ENCODE measurements at regions not wholly inside any gene's neighbourhood (a gene's known extent, or its start where the extent isn't known, plus 50 kb on each side); places are given as distances from the start of the nearest gene placed in this dataset.
"Not testable (repeated sequence)": the region's sequence is repeated elsewhere in the genome, so short reads cannot be mapped to it uniquely, and the experiment has no call there.

DNA sequence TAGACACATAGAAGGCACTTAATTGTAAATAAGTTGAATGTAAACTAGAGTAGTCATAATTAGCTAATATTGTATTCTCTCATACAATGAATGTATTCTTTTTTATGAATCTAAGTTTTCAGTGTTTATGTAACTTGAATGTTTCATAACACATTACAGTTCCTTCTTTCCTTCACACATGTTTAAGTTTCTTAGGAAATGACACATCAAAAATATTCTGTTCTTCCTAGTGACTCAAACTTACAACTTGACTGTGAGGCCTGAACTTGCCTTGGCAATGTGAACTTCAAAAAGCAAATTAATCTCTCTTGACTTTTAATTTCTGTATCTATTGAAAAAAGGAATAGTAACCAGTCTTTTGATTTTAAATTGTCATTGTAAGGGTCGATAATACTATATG, 700.1 kb downstream of the KCNT2 start:
- DNase-seq = peak; percentile 27

DNA sequence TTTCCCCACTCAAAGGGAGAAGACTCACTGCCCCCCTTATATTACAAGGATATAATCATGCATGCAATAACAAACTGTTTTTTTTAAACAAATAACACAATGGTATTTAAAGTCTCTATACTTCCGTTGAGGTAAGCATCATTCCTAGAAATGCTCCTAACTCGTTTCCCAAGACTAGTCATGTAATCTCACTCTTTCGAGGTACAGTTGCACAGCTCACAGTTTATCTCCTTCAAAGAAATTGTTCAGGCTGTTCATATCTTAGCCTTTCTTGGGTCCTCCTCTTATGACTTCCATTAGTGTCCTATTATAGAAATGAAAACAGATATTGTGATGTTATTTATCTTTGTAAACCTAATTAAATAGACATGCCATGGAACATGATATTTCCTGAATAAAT, 705.0 kb downstream of the KCNT2 start:
- DNase-seq = no peak

DNA sequence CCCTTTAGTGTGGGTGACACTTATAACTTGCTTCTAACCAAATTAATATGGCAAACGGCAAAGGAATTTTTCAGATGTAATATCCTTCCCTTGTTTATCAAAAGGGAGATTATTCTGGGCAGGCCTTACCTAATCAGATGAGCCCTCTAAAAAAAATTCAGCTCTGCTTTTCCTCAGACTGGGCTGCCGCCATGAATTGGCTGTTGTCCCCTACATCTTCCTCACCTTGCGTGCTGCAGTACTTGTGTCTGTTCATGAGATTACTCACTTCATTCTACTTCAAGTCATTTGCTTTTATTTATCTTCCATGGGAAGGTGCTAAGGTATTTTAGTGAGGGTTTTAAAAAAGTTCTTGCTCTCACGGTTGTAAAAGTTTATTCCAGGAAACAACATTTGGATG, 705.5 kb downstream of the KCNT2 start:
- no peak for DNase-seq

DNA sequence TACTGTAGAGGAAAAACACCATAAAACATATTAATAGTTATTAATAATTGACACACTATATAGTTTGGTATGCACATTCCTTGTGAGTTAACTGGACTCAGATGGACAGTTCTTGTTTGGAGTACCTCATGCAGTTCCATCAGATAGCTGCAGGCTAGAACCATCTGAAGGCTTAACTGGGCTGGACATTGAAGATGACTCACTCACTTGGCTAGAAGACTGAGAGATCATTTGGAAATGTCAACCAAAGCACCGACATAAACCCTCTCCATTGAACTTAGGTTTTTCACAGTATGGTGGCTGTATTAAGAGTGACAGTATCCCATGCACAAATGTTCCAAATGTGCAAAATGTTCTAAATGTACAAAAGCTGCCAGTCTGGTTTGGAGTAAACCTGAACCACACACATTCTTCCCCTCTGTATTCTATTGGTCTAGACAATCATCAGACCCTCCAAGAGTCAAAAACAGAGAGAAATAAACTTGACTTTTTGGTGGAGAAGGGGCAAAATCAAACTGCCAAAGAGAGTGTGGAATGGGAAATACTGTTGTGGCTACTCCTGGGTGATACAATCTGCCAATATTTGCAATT, 708.4 kb downstream of the KCNT2 start:
- peak; percentile 17 for DNase-seq

DNA sequence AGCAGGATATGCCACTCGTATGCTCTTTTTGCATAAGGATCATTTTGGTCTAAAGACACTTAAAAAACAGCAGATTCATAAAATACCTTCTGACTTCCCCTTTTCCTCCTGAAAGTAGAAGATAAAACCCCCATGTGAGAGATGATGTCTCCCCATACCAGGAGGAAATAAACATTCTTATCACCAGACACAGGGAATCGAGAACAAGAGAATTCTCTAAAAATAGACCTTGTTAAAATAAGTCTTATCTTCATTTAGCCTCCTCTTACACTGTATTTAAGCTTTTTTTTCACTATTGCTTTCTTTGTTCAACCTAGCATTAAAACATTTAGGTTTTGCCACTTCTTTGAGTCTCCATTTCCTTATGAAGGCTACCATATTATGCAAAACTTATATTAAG, 709.3 kb downstream of the KCNT2 start:
- no peak for DNase-seq

DNA sequence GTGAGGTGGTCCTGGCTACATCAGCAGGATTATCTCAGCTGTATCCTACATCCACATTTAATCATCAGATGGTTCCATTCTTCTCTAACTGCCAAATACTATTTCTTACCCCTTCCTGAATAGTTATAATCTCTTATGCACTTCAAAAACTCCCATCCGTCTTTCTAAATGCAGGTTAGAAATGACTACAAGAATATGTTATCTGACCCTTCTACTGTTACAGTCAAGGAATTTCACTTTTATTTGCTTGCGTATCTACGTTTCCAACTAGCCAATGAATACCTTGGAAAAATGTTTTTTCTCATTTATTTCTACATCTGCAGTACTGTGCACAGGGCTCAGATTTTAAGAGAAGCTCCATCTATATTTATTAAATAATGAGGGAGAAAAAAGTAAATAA, 709.9 kb downstream of the KCNT2 start:
- no peak for DNase-seq

DNA sequence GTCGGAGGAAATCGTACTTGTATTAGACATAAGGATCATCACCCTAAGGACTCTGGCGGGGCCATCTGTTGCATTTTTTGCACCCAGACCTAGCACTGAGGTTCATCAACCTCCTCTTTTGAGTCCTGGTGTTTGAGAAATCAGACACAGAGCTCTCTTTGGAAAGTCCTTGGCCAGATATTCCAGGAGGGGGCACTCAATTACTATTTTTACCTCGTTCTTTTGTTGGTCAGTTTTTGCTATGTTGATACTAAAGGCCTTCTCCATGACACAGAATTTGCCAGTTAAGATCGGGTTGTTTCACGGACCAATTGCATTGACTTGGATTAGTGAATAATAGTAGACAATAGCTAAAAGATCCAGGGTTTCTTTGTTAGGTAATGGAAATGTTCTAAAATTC, 711.2 kb downstream of the KCNT2 start:
- DNase-seq = no peak

DNA sequence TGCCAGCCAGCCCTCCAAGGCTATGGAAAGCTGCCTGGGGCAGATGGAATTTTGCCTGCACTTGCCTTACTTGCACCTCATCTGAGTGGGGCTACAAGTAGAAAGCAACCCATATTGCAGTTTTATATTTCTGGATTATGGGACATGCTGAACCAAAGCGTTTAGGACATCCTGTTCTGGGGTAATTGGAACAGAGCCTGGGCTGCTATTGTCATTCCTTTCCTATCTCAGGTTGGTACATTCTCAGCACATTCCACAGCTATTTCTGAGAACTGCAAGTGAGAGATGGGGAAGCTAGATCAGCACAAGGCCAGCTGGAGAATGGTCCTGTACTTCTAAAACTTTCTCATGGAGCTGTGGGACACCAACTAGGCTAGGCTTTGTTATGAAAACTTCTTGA, 713.8 kb downstream of the KCNT2 start:
- DNase-seq = peak; percentile 2

DNA sequence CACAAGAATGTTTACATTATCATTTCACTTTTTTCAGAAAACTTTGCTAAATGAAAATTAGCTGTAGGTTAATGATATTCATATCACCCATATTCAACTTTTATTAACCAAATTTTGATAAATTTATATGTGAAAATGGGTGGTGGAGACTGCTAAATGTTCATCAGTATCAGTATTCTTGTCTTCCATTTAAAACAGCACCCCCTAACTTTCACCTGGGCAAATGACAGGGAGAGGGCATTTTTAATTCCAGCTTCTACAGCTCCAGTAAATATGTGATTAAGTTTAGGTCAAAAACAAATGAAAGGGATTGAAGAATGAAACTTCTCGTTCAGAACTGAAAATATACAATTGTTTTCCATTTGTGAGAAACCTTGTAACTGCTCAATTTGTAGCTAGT, 722.2 kb downstream of the KCNT2 start:
- DNase-seq = no peak

DNA sequence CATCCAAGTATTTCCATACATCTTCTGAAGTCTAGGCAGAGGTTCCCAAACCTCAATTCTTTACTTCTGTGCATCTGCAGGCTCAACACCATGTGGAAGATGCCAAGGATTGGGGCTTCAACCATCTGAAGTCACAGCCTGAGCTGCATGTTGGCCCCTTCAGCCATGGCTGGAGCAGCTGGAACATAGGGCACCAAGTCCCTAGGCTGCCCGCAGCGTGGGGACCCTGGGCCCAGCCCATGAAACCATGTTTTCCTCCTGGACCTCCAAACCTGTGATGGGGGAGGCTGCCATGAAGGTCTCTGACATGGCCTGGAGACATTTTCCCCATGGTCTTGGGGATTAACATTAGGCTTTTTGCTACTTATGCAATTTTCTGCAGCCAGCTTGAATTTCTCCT, 729.8 kb downstream of the KCNT2 start:
- DNase-seq = no peak

DNA sequence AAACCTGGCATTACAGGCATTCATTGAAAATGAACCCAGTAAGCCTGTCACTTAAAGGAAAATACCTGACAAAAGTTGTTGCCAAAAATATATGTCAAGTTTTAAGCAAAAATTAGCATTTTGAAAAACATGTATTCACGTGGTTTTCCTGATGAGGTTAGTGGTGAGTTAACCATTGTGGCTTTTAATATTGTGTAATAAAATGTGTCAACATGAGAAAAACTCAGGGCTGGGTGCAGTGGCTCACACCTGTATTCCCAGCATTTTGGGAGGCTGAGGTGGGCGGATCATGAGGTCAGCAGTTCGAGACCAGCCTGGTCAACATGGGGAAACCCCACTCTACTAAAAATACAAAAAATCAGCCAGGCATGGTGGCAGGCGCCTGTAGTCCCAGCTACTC, 731.4 kb downstream of the KCNT2 start:
- DNase-seq = no peak

DNA sequence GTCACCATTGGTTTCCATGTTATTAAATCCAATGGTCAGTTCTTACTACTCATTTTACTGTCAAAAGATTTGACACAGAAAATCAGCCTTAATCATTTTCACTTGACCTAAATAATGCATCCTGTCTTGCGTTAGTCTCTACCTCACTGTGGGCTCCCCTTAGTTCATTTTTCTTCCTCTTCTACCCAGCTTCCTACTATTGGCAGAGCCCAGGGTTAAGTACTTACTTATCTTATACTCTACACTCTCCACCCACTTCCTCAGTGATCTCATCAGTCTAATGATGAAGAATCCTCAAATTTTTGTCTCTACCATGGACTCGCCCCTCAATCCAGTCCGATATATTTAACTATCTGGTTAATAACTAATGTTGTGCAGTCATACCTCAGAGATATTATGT, 735.9 kb downstream of the KCNT2 start:
- DNase-seq = no peak

DNA sequence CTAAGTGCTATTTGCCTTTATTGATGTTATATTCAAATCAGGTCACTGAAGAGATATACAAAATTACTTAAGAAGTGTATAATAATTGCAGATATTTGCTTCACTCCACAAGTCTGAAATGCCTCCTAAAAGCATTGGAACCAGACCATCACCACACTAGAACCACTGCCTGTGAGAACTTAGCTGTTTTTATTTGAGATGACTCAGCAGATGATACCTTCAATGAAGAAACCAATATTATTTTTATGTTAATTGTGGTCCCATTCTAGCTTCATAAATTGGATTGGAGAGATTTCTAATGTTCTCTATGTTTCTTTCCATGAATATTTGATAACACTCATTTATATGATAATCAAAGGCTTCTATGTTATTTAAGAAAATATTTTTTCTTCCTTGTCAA, 740.6 kb downstream of the KCNT2 start:
- DNase-seq = no peak

DNA sequence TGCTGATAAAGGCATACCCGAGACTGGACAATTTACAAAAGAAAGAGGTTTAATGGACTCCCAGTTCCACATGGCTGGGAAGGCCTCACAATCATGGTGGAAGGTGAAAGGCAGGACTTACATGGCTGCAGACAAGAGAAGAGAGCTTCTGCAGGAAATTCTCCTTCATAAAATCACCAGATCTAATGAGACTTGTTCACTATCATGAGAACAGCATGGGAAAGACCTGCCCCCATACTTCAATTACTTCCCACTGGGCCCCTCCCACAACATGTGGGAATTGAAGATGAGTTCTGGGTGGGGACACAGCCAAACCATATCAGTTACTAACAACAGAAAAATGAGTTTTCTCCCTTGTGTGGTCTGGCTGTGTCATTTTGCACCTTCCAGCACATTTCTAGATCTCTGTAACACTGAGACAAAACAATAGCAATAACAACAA, 741.4 kb downstream of the KCNT2 start:
- no peak for DNase-seq

DNA sequence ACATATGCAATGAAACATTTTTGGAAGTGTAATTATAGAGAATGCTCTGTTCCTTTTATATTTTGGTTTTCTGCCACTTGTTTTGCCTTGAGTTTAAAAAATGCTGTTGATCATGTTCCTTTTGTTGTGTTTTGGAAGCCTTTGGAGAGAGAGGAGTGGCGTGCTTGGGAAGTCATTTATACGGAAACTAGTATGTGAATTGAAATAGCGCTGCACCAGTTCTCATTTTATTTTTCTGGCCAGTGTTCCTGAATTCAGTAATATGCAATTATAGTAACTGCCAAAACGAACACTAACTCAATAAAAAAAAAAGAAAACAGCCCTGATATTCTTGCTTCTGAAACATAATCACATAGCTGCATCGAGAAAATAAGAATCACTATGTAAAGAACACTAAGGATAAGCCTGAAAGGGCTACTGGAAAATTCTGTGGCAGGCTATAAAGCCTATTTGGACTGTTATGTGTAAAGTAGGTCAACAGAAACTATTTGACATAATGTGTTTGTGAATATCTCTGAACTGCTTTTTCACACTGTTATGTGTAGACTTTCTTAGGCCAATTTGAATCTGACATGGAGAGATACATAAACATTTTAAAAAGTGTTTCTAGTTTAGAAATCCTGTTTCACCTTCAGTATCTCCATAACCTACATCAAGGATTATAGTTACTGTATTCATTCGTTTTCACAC, 742.0 kb downstream of the KCNT2 start:
- DNase-seq = no peak

DNA sequence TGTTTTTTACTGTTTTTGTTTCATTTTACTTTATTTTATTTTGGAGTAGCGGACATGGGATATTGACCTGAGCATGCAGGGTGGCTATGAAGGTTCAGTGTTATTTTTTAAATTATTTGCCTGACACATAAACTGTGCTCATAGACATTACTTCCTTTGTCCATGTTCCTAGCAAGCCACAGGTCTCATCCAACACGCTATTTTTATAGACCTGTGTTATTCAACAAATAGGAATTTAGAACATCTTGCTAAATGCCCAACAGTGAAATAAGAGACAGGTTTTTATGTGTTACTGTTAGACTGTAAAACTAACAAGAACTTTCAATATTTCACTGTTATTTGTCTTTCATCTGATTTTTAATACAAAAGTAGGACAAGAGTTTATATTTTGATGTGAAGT, 756.4 kb downstream of the KCNT2 start:
- DNase-seq = peak; percentile 16

DNA sequence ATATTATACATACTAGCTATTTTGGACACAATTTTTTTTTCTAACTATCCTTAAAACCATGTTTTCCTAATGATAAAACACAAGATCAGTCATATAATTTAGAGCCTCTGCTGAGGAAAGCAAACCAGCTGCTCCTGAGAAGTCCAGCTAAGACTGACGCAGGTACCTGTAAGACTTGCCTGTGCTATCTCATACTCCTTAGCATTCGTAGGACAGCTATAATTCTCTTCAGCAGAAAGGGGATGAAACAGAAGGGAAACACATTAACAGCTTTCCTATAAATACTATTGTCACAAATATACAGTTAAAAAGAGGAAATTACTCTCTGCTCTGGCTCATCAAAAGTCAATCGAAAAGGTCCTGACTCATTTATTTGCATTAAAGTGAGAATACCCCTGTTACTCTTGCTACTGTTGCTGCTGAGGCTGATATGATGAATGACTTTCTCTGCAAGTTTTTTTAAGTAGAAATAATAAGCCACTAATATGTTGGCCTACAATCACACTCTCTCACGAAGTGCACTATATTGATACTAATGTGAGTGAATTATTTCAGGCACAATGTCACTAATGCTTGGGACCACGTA, 757.1 kb downstream of the KCNT2 start:
- no peak for DNase-seq

DNA sequence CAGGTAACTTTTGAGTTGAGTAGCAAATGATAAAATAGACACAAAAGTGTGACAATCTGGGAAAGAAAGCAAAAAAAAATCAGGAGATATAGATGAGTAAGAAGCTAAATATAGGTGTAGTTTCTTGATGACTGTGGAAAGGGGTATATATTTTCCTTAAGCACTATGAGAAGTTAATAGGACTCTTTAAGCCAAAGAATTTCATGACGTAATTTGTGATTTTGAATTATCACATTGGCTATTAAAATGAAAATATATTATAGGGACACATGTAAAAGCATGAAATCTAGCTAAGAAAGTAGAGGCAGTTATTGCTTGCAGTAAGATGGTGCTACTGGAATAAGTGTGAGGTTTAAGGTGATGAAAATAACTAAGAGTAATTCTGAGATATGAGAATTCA, 759.1 kb downstream of the KCNT2 start:
- DNase-seq = no peak

DNA sequence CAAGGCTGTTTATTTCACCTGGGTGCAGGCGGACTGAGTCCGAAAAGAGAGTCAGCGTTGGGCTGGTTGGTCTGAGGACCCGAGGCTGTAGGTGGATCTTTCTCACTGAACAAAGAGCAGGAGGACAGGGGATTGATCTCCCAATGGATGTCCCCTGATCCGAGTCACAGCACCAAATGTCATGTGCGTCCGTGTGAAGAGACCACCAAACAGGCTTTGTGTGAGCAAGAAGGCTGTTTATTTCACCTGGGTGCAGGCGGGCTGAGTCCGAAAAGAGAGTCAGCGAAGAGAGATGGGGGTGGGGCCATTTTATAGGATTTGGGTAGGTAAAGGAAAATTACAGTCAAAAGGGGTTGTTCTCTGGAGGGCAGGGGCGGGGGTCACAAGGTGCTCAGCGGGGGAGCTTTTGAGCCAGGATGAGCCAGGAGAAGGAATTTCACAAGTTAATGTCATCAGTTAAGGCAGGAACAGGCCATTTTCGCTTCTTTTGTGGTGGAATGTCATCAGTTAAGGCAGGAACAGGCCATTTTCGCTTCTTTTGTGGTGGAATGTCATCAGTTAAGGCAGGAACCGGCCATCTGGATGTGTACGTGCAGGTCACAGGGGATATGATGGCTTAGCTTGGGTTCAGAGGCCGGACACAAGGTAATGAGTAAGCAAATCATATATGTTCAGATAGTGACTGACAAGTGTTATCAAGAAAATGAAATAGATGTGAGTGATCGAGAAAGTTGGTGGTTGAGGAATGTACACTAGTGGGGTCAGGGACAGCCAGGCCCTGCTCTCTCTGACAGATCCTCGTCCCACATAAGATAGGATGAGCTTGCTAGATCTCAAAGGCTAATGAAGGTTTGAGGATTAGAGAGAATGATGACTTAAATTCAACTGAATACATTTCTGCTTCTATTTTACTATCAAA, 760.0 kb downstream of the KCNT2 start:
- not testable (repeated sequence) for DNase-seq

DNA sequence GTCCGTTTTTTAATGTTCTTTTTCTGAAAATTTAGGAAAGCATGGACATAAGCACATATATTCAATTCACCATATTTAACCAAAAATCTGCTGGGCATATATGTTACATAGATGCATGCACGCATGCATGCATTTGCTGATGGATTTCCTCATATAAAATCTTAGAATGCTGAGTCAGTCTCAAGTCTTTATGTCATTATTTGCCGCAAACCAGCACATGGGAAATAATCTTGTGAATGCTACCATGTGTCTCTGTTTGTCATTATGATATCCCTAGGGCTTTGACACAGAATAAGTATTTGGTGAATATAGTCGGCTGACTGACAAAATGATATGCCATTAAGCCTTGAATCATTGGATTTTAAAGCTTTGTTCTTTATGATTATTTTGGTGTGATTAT, 776.5 kb downstream of the KCNT2 start:
- DNase-seq = peak; percentile 28

DNA sequence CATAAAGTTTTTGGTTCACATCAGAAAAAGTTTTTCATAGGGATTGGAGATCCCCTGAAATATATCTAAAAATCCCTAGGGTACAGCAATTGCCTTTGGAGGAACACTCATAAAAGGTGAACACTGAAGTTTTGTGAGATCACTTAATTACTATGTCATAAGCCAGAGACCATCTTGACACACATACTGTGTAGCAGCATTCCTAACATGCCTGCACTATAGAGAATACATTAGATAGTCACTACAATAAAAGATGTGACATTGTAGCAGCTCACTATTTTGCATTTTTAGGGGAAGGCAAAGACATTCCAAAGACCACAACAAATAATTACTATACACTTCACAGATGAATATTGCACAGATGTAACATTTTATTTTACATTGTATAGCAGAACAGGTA, 779.9 kb downstream of the KCNT2 start:
- DNase-seq = peak; percentile 17

DNA sequence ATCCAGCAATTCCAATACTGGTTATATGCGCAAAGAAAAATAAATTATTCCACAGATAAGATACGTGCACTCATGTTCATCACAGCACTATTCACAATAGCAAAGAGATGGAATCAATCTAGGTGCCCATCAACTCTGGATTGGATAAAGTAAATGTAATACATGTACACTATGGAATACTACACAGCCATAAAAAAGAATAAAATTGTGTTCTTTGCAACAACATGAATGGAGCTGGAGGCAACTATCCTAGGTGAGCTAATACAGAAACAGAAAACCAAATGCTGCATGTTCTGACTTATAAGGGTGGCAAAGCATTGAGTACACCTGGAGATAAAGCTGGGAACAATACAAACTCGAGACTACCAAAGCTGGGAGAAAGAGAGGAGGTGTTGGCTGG, 787.3 kb downstream of the KCNT2 start:
- DNase-seq = no peak

DNA sequence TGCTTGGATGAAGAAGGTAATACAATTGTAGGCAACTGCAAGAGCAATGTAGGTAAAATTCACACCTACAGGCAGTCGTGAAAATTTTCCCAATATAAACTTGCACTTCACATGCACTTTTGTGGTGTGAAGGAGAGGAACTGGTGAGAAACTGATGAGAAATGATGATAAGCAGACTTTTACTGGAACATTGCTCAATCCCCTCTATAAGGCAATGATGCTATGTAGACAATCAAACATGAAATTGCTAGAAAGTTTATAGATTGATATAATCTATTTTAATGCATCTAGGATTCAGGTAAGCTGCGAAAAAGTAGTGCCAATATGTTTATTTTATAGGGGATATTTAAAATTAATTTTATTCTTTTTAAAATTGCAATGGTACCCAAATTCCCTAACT, 802.2 kb downstream of the KCNT2 start:
- no peak for DNase-seq

DNA sequence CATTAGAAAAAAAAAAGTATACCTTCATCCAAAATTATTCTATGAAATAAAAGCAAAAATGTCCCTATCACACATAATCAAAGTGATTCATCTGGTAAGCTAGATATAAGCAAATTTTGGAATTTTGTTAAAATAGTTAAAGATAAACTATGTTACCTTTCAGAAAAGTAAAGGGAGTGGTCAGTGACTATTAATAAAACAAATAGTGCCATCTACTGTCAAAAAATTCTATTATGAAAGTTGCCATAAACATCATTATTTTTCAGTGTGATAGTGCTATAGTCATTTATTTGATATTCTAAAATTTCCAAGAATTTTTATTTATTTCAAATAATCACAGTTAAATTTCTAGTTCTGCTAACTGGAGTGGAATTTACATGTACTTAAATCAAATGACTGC, 803.7 kb downstream of the KCNT2 start:
- peak; percentile 3 for DNase-seq

Data from fibroblast of skin of right biceps (primary cell).